GM06990 (cell line): ENCODE measurements at regions not wholly inside any gene's neighbourhood (a gene's known extent, or its start where the extent isn't known, plus 50 kb on each side); places are given as distances from the start of the nearest gene placed in this dataset.

ENCODE experiments used
- DNase-seq: peaks from one replicate; pipeline ENCODE4 v3.0.0-alpha.2; 2011; ENCODE audit not compliant: insufficient read length; ENCODE audit errors: extremely low read depth
- H3K27me3 ChIP-seq: replicated peaks from 2 replicates; pipeline ENCODE4 v1.6.0; 2011; ENCODE audit warnings: low read length; ENCODE audit not compliant: control insufficient read depth, insufficient read depth
- H3K36me3 ChIP-seq: 2 replicates; pipeline ENCODE4 v1.5.1; 2011; ENCODE audit warnings: low read length; ENCODE audit not compliant: control insufficient read depth, insufficient read depth
- H3K4me3 ChIP-seq: replicated peaks from 2 replicates; pipeline ENCODE4 v1.5.1; 2011; ENCODE audit warnings: low read depth, mild to moderate bottlenecking, control low read depth, low read length
- CTCF ChIP-seq: IDR thresholded peaks from 2 replicates; pipeline ENCODE4 v1.5.1; 2011; ENCODE audit warnings: low read length, control low read depth, mild to moderate bottlenecking, inconsistent platforms; ENCODE audit not compliant: insufficient read depth, poor library complexity, severe bottlenecking

GRCh38 chr11:31973172-31973571 is 117.7 kb upstream of the RCN1 start:
- peaks cover 1% of the 10 kb centered on the region for H3K27me3 ChIP-seq
- DNase-seq = no peak
- H3K36me3 ChIP-seq = no peaks in the 10 kb centered on the region
- no peak for TF ChIP-seq CTCF
- H3K4me3 ChIP-seq = no peak overlapping the region

- peaks cover 1% of the 10 kb centered on the region for H3K27me3 ChIP-seq
- DNase-seq = no peak
- no peak overlapping the region for H3K4me3 ChIP-seq
- no peak for TF ChIP-seq CTCF
- H3K36me3 ChIP-seq = no peaks in the 10 kb centered on the region
Observed at GRCh38 chr11:31972623-31973022, 118.3 kb upstream of the RCN1 start.

GRCh38 chr11:31969359-31969702 is 121.5 kb upstream of the RCN1 start:
- Histone ChIP-seq H3K4me3 (no peak overlapping the region), H3K27me3 (no peaks in the 10 kb centered on the region; the same call in none of the 2 replicates), H3K36me3 (no peaks in the 10 kb centered on the region)
- TF ChIP-seq CTCF = no peak
- no peak for DNase-seq

GRCh38 chr11:31968461-31969358 is 122.2 kb upstream of the RCN1 start:
- no peak for TF ChIP-seq CTCF
- DNase-seq = no peak
- no peak overlapping the region for H3K4me3 ChIP-seq
- H3K27me3 ChIP-seq = no peaks in the 10 kb centered on the region; the same call in none of the 2 replicates
- no peaks in the 10 kb centered on the region for H3K36me3 ChIP-seq

- H3K4me3 ChIP-seq = no peak overlapping the region
- no peak for DNase-seq
- H3K27me3 ChIP-seq = no peaks in the 10 kb centered on the region; the same call in 1 of the 2 replicates
- no peak for TF ChIP-seq CTCF
- H3K36me3 ChIP-seq = no peaks in the 10 kb centered on the region
Observed at GRCh38 chr11:31967404-31968130, 123.3 kb upstream of the RCN1 start.
